SK-N-SH treated with all-trans-retinoic acid at 6 μM for 48 hours (cell line): ENCODE measurements at regions not wholly inside any gene's neighbourhood (a gene's known extent, or its start where the extent isn't known, plus 50 kb on each side); places are given as distances from the start of the nearest gene placed in this dataset.

Source experiments
- CSRNP3 ChIP-seq: fragments of 250-450 bp; sonication (Bioruptor Pico); IDR thresholded peaks from 2 replicates; pipeline ENCODE4 v1.5.1; 2021; ENCODE audit warnings: mild to moderate bottlenecking, moderate library complexity
- ISL1 ChIP-seq: fragments of 250-450 bp; sonication (Bioruptor Pico); IDR thresholded peaks from 2 replicates; pipeline ENCODE4 v2.1.2; 2022; ENCODE audit warnings: mild to moderate bottlenecking, moderate library complexity
- OSR1 ChIP-seq: fragments of 250-450 bp; sonication (Bioruptor Pico); IDR thresholded peaks from 2 replicates; pipeline ENCODE4 v1.8.0; 2022; ENCODE audit warnings: moderate library complexity, mild to moderate bottlenecking, inconsistent platforms
- POU6F1 ChIP-seq: fragments of 250-450 bp; sonication (Bioruptor Pico); IDR thresholded peaks from 2 replicates; pipeline ENCODE4 v1.8.0; 2021; ENCODE audit warnings: low read depth, mild to moderate bottlenecking, moderate library complexity, borderline replicate concordance
- PPARA ChIP-seq: fragments of 250-450 bp; sonication (Bioruptor Pico); IDR thresholded peaks from 2 replicates; pipeline ENCODE4 v1.5.0; 2020; ENCODE audit warnings: mild to moderate bottlenecking, borderline replicate concordance
- ZFP3 ChIP-seq: fragments of 250-450 bp; sonication (Bioruptor Pico); IDR thresholded peaks from 2 replicates; pipeline ENCODE4 v1.5.0; 2020; ENCODE audit warnings: mild to moderate bottlenecking, moderate library complexity
- ZNF8 ChIP-seq: fragments of 450-650 bp; formaldehyde crosslinking; IDR thresholded peaks from 2 replicates; pipeline ENCODE4 v1.5.0; 2020; ENCODE audit warnings: mild to moderate bottlenecking, moderate library complexity

GRCh38 chr2:83168377-83168776 is 1290.7 kb downstream of the SUCLG1 start:
- TF ChIP-seq PPARA (CRISPR knock-in tag) (no peak), ISL1 (CRISPR knock-in tag) (no peak), CSRNP3 (CRISPR knock-in tag) (no peak), ZNF8 (CRISPR knock-in tag) (no peak), ZFP3 (CRISPR knock-in tag) (no peak), OSR1 (CRISPR knock-in tag) (no peak), POU6F1 (CRISPR knock-in tag) (no peak)
